MM.1S (cell line): ENCODE measurements at regions not wholly inside any gene's neighbourhood (a gene's known extent, or its start where the extent isn't known, plus 50 kb on each side); places are given as distances from the start of the nearest gene placed in this dataset.

Experiments used
- EZH2 ChIP-seq: fragments of 300-600 bp; sonication (generic); optimal IDR thresholded peaks from 2 replicates; pipeline ENCODE3; 2017; ENCODE audit warnings: low read depth, mild to moderate bottlenecking, antibody characterized with exemption, low read length, mixed read lengths
- EZH2phosphoT487 ChIP-seq: fragments of 300-600 bp; sonication (generic); IDR thresholded peaks from 2 replicates; pipeline ENCODE4 v1.6.1; 2018; ENCODE audit warnings: antibody characterized with exemption, low read length
- TF ChIP-seq, protein P1 (sequence below): fragments of 300-600 bp; sonication (generic); IDR thresholded peaks from 2 replicates; pipeline ENCODE4 v1.5.1; 2016; ENCODE audit warnings: antibody characterized with exemption, low read length, mixed read lengths

DNA sequence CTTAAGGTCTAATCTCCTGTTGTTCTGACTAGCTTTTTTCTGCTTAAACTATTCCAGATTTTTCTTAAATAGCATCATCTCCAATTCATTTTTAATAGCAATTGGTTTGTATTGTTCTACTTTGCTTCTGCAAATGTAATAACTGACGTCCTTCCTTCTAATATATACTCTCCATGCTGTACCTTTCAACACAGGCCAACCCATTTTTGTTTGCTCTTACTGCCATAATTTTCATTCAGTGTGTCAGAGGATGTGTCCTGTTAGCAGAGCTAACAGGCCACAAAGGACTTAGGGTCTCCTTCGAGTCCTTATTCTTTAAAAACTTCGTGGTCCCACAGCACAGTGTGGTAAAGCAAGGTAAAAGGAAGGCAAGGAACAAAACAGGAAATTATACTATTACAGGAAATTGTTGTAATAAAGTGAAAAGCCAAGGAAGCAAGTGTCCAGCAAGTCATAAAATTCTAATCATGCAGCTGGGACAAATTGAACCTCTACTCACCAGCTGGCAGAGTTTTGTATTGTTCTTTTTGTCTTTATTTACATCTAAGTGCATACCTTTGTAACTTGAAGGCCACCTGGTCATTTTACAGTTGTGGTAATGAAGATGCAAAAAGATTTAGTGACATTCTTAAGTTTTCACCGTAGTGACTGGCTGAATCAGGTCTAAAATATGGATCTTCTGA, 64.9 kb upstream of the ZBTB20 start:
- TF ChIP-seq EZH2, result no peak
- TF ChIP-seq, protein P1, sequence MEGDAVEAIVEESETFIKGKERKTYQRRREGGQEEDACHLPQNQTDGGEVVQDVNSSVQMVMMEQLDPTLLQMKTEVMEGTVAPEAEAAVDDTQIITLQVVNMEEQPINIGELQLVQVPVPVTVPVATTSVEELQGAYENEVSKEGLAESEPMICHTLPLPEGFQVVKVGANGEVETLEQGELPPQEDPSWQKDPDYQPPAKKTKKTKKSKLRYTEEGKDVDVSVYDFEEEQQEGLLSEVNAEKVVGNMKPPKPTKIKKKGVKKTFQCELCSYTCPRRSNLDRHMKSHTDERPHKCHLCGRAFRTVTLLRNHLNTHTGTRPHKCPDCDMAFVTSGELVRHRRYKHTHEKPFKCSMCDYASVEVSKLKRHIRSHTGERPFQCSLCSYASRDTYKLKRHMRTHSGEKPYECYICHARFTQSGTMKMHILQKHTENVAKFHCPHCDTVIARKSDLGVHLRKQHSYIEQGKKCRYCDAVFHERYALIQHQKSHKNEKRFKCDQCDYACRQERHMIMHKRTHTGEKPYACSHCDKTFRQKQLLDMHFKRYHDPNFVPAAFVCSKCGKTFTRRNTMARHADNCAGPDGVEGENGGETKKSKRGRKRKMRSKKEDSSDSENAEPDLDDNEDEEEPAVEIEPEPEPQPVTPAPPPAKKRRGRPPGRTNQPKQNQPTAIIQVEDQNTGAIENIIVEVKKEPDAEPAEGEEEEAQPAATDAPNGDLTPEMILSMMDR, result no peak
- no peak for TF ChIP-seq EZH2phosphoT487
